Activated T-cell treated with anti-CD3 and anti-CD28 coated beads, Interleukin-2, amount 50 U/mL, for 72 hours (primary cell): ENCODE measurements at regions not wholly inside any gene's neighbourhood (a gene's known extent, or its start where the extent isn't known, plus 50 kb on each side); places are given as distances from the start of the nearest gene placed in this dataset.

Experiments
- ATAC-seq, 2 donors: fragments of 150-1000 bp; cut with Tn5 transposase; replicated peaks in 1 of 2; 2 replicates each; pipeline ENCODE4 v1.10.0; 2021; ENCODE audit warnings: moderate library complexity in 2 of 2, mild to moderate bottlenecking in 1 of 2
- DNase-seq, 2 donors: peaks; one replicate each; pipeline ENCODE4 v3.0.0; 2021 to 2022; ENCODE audit warnings: mixed read lengths in 1 of 2
- H3K27ac Mint-ChIP-seq: one replicate; pipeline ENCODE4 v1.8.0; 2022; ENCODE audit warnings: mild to moderate bottlenecking, moderate library complexity, mixed read lengths
- H3K27me3 Mint-ChIP-seq: one replicate; pipeline ENCODE4 v1.8.0; 2022; ENCODE audit warnings: low read depth, mixed read lengths
- H3K36me3 Mint-ChIP-seq, 2 donors: one replicate each; pipeline ENCODE4 v1.8.0; 2022; ENCODE audit warnings: mixed read lengths in 2 of 2, mild to moderate bottlenecking in 1 of 2; ENCODE audit not compliant: insufficient read depth in 2 of 2
- H3K4me1 Mint-ChIP-seq: one replicate; pipeline ENCODE4 v1.8.0; 2022; ENCODE audit warnings: low read depth, mixed read lengths
- H3K4me3 Mint-ChIP-seq, 2 donors: one replicate each; pipeline ENCODE4 v1.8.0; 2022; ENCODE audit warnings: mild to moderate bottlenecking in 2 of 2, mixed read lengths in 2 of 2, moderate library complexity in 2 of 2
- H3K9me3 Mint-ChIP-seq, 2 donors: one replicate each; pipeline ENCODE4 v1.8.0; 2022; ENCODE audit warnings: mixed read lengths in 2 of 2

- no peaks in the 10 kb centered on the region for H3K9me3 Mint-ChIP-seq
These were observed 51.1 kb upstream of the GRIK3 start for GRCh38 chr1:37085393-37085792.

GRCh38 chr1:37089750-37090149, 55.4 kb upstream of the GRIK3 start:
- DNase-seq (no peak), ATAC-seq (no peak)
- Mint-ChIP-seq H3K4me3 (no peak overlapping the region), H3K36me3 (no peaks in the 10 kb centered on the region), H3K9me3 (no peaks in the 10 kb centered on the region), H3K4me1 (no peaks in the 10 kb centered on the region), H3K27ac (no peak overlapping the region), H3K27me3 (peaks cover 29% of the 10 kb centered on the region)

More at GRCh38 chr1:37085393-37085792, 51.1 kb upstream of the GRIK3 start:
- no peaks in the 10 kb centered on the region for H3K4me1 Mint-ChIP-seq
- ATAC-seq (no peak), DNase-seq (no peak)
- H3K4me3 Mint-ChIP-seq: no peak overlapping the region
- H3K27ac Mint-ChIP-seq: no peak overlapping the region
- H3K27me3 Mint-ChIP-seq: peaks cover 11% of the 10 kb centered on the region
- no peaks in the 10 kb centered on the region for H3K36me3 Mint-ChIP-seq

GRCh38 chr1:37090671-37091070, 56.4 kb upstream of the GRIK3 start:
- H3K27ac Mint-ChIP-seq: no peak overlapping the region
- H3K4me1 Mint-ChIP-seq: no peaks in the 10 kb centered on the region
- H3K4me3 Mint-ChIP-seq: no peak overlapping the region
- DNase-seq (no peak), ATAC-seq (no peak)
- no peaks in the 10 kb centered on the region for H3K36me3 Mint-ChIP-seq
- H3K9me3 Mint-ChIP-seq: no peaks in the 10 kb centered on the region
- H3K27me3 Mint-ChIP-seq: peaks cover 29% of the 10 kb centered on the region

GRCh38 chr1:37092937-37093336, 58.6 kb upstream of the GRIK3 start:
- ATAC-seq (no peak), DNase-seq (no peak)
- Mint-ChIP-seq H3K27me3 (peaks cover 28% of the 10 kb centered on the region), H3K4me3 (no peak overlapping the region), H3K4me1 (no peaks in the 10 kb centered on the region), H3K27ac (no peak overlapping the region), H3K9me3 (no peaks in the 10 kb centered on the region), H3K36me3 (no peaks in the 10 kb centered on the region)

GRCh38 chr1:37094302-37094701, 60.0 kb upstream of the GRIK3 start:
- DNase-seq (no peak), ATAC-seq (no peak)
- H3K9me3 Mint-ChIP-seq: no peaks in the 10 kb centered on the region
- no peak overlapping the region for H3K4me3 Mint-ChIP-seq
- H3K27ac Mint-ChIP-seq: no peak overlapping the region
- H3K36me3 Mint-ChIP-seq: no peaks in the 10 kb centered on the region
- H3K4me1 Mint-ChIP-seq: no peaks in the 10 kb centered on the region
- H3K27me3 Mint-ChIP-seq: peaks cover 28% of the 10 kb centered on the region

- no peaks in the 10 kb centered on the region for H3K9me3 Mint-ChIP-seq
- no peaks in the 10 kb centered on the region for H3K36me3 Mint-ChIP-seq
- DNase-seq (no peak), ATAC-seq (no peak)
- no peak overlapping the region for H3K27ac Mint-ChIP-seq
- no peaks in the 10 kb centered on the region for H3K4me1 Mint-ChIP-seq
- no peak overlapping the region for H3K4me3 Mint-ChIP-seq
- peaks cover 19% of the 10 kb centered on the region for H3K27me3 Mint-ChIP-seq
These were observed 62.2 kb upstream of the GRIK3 start for GRCh38 chr1:37096523-37096922.

- DNase-seq: no peak
- no peaks in the 10 kb centered on the region for H3K9me3 Mint-ChIP-seq
- ATAC-seq: no peak
- H3K36me3 Mint-ChIP-seq: no peaks in the 10 kb centered on the region
- H3K27ac Mint-ChIP-seq: no peak overlapping the region
- peaks cover 19% of the 10 kb centered on the region for H3K27me3 Mint-ChIP-seq
- H3K4me3 Mint-ChIP-seq: no peak overlapping the region
- no peaks in the 10 kb centered on the region for H3K4me1 Mint-ChIP-seq
These were observed 63.4 kb upstream of the GRIK3 start for GRCh38 chr1:37097731-37098130.

- H3K27ac Mint-ChIP-seq: no peak overlapping the region
- H3K27me3 Mint-ChIP-seq: peaks cover 19% of the 10 kb centered on the region
- no peaks in the 10 kb centered on the region for H3K36me3 Mint-ChIP-seq
- no peak overlapping the region for H3K4me3 Mint-ChIP-seq
- H3K4me1 Mint-ChIP-seq: no peaks in the 10 kb centered on the region
- DNase-seq (no peak), ATAC-seq (no peak)
- H3K9me3 Mint-ChIP-seq: no peaks in the 10 kb centered on the region
These were observed 63.9 kb upstream of the GRIK3 start for GRCh38 chr1:37098237-37098636.

GRCh38 chr1:37100310-37100709, 66.0 kb upstream of the GRIK3 start:
- no peaks in the 10 kb centered on the region for H3K9me3 Mint-ChIP-seq
- H3K4me3 Mint-ChIP-seq: no peak overlapping the region
- no peak for ATAC-seq
- H3K36me3 Mint-ChIP-seq: no peaks in the 10 kb centered on the region
- H3K27me3 Mint-ChIP-seq: peaks cover 12% of the 10 kb centered on the region
- no peak for DNase-seq
- no peaks in the 10 kb centered on the region for H3K4me1 Mint-ChIP-seq
- no peak overlapping the region for H3K27ac Mint-ChIP-seq

- Mint-ChIP-seq H3K4me3 (no peak overlapping the region), H3K27ac (no peak overlapping the region), H3K9me3 (no peaks in the 10 kb centered on the region), H3K4me1 (no peaks in the 10 kb centered on the region), H3K36me3 (no peaks in the 10 kb centered on the region), H3K27me3 (peaks cover 12% of the 10 kb centered on the region)
- no peak for ATAC-seq
- no peak for DNase-seq
These were observed 68.5 kb upstream of the GRIK3 start for GRCh38 chr1:37102656-37103382.

GRCh38 chr1:37105911-37106310, 71.6 kb upstream of the GRIK3 start:
- ATAC-seq (no peak), DNase-seq (no peak)
- Mint-ChIP-seq H3K4me1 (no peaks in the 10 kb centered on the region), H3K4me3 (no peak overlapping the region), H3K9me3 (no peaks in the 10 kb centered on the region), H3K27me3 (peaks cover 12% of the 10 kb centered on the region), H3K36me3 (no peaks in the 10 kb centered on the region), H3K27ac (no peak overlapping the region)

GRCh38 chr1:37107153-37107907, 73.0 kb upstream of the GRIK3 start:
- no peaks in the 10 kb centered on the region for H3K9me3 Mint-ChIP-seq
- no peak for ATAC-seq
- no peaks in the 10 kb centered on the region for H3K36me3 Mint-ChIP-seq
- no peaks in the 10 kb centered on the region for H3K4me1 Mint-ChIP-seq
- no peak for DNase-seq
- H3K27ac Mint-ChIP-seq: no peak overlapping the region
- H3K27me3 Mint-ChIP-seq: peaks cover 9% of the 10 kb centered on the region
- H3K4me3 Mint-ChIP-seq: no peak overlapping the region

GRCh38 chr1:37108596-37109188, 74.4 kb upstream of the GRIK3 start:
- H3K27ac Mint-ChIP-seq: no peak overlapping the region
- H3K27me3 Mint-ChIP-seq: no peaks in the 10 kb centered on the region
- no peak for ATAC-seq

More at GRCh38 chr1:37108596-37109188, 74.4 kb upstream of the GRIK3 start:
- H3K9me3 Mint-ChIP-seq: no peaks in the 10 kb centered on the region
- no peaks in the 10 kb centered on the region for H3K36me3 Mint-ChIP-seq
- no peak overlapping the region for H3K4me3 Mint-ChIP-seq
- DNase-seq: no peak
- H3K4me1 Mint-ChIP-seq: no peaks in the 10 kb centered on the region
